DND-41 (cell line): ENCODE measurements at regions not wholly inside any gene's neighbourhood (a gene's known extent, or its start where the extent isn't known, plus 50 kb on each side); places are given as distances from the start of the nearest gene placed in this dataset.

ENCODE experiments used
- EZH2 ChIP-seq: IDR thresholded peaks from 3 replicates; pipeline ENCODE4 v1.6.1; 2012; ENCODE audit warnings: borderline replicate concordance, low read depth, mild to moderate bottlenecking, moderate library complexity, low read length, inconsistent platforms; ENCODE audit not compliant: severe bottlenecking
- TF ChIP-seq, protein P1 (sequence below): IDR thresholded peaks from 2 replicates; pipeline ENCODE4 v1.5.1; 2012; ENCODE audit warnings: borderline replicate concordance, low read length, moderate library complexity, mild to moderate bottlenecking; ENCODE audit not compliant: poor library complexity, severe bottlenecking; ENCODE audit errors: extremely low read depth

DNA sequence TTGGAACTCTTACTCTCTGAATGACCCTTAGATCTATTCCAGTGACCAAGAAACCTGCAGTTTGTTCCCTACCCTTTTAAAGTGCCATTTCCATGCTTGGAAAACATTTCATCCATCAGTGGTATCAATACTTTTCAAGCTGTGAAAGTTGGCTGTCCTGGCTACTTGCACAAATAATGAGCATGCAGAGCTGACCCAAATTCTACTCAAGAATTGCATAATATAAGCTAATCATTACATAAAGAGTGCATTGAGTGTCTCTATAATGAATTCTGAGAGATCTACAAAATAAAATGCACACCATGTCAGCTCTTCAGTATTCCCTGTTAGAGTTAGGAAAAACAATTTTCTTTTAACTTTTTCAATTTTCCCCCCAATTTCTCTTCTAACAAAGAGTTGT, 181.3 kb upstream of the HS3ST5 start:
- TF ChIP-seq, protein P1, sequence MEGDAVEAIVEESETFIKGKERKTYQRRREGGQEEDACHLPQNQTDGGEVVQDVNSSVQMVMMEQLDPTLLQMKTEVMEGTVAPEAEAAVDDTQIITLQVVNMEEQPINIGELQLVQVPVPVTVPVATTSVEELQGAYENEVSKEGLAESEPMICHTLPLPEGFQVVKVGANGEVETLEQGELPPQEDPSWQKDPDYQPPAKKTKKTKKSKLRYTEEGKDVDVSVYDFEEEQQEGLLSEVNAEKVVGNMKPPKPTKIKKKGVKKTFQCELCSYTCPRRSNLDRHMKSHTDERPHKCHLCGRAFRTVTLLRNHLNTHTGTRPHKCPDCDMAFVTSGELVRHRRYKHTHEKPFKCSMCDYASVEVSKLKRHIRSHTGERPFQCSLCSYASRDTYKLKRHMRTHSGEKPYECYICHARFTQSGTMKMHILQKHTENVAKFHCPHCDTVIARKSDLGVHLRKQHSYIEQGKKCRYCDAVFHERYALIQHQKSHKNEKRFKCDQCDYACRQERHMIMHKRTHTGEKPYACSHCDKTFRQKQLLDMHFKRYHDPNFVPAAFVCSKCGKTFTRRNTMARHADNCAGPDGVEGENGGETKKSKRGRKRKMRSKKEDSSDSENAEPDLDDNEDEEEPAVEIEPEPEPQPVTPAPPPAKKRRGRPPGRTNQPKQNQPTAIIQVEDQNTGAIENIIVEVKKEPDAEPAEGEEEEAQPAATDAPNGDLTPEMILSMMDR: no peak
- no peak for TF ChIP-seq EZH2
